ENCODE measurements at regions not wholly inside any gene's neighbourhood (a gene's known extent, or its start where the extent isn't known, plus 50 kb on each side); places are given as distances from the start of the nearest gene placed in this dataset.

DNA sequence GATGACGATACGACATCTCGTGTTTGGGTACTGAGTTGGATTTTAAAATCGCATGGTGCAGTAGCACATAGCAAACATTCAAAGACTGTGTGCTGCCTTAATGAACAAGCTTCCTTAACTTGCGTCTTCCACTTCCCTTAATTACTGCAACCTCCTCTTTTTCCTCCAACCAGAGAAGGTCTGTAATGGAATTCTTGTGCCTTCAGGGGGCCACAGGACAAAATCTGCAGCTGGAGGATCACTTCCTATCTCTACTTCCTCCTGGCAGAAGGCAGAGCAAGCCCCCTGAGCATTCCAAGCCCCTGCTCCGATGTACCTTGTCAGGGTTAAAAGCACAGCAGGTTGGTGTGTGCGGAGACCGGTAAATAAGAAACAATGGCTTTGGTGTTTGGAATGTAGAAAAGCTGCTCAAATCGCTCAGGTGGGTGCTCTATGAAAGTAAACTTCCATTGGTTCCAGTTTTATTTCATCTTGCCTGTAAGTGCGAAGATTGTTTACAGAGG is 151.3 kb upstream of the UQCRFS1 start:
- Histone ChIP-seq H2BK5ac (ENCODE audit: low read length) (no peak overlapping the region), H2BK120ac (ENCODE audit: low read depth, low read length) (no peak overlapping the region), H3K18ac (ENCODE audit: low read length) (no peak overlapping the region), H3K9me3 (replicated peaks in 1 of 2; ENCODE audit: control insufficient read depth in 2 of 2, insufficient read depth in 1 of 2, low read depth in 1 of 2, low read length in 2 of 2) (no peaks in the 10 kb centered on the region), H3K23ac (ENCODE audit: low read depth, low read length, poor library complexity) (no peak overlapping the region), H3K9ac (ENCODE audit: low read depth, low read length, poor library complexity) (no peak overlapping the region), H3K4ac (ENCODE audit: low read length) (no peak overlapping the region), H4K8ac (ENCODE audit: low read depth, low read length) (no peak overlapping the region), H2AK5ac (ENCODE audit: low read depth, low read length) (no peak overlapping the region), H2BK12ac (ENCODE audit: low read length) (no peak overlapping the region), H3K14ac (ENCODE audit: low read length) (no peak overlapping the region), H3K27ac (replicated peaks; ENCODE audit: low read length) (no peak overlapping the region), H2BK15ac (ENCODE audit: low read length) (no peak overlapping the region), H3K79me1 (ENCODE audit: low read depth, low read length) (no peaks in the 10 kb centered on the region), H3K36me3 (replicated peaks in 1 of 2; ENCODE audit: control insufficient read depth in 2 of 2, insufficient read depth in 2 of 2, low read length in 2 of 2) (no peaks in the 10 kb centered on the region), H2AFZ (ENCODE audit: low read length) (no peak overlapping the region), H4K91ac (ENCODE audit: low read depth, low read length, poor library complexity) (no peak overlapping the region), H3K4me1 (ENCODE audit: control insufficient read depth in 2 of 2, insufficient read depth in 1 of 2, low read depth in 1 of 2, low read length in 2 of 2) (peaks cover 0 to 4% of the 10 kb centered on the region in 2 donors), H3K4me2 (ENCODE audit: insufficient read depth, low read length, poor library complexity, severe bottlenecking) (no peak overlapping the region), H3K4me3 (ENCODE audit: low read length in 2 of 2) (no peak overlapping the region), H3K27me3 (ENCODE audit: control insufficient read depth in 3 of 3, insufficient read depth in 3 of 3, low read depth in 1 of 3, low read length in 3 of 3) (peaks cover 0 to 23% (median 0%) of the 10 kb centered on the region in 3 experiments)
- DNase-seq (ENCODE audit: low spot score), result no peak
- WGBS, 2 donors (ENCODE audit: extremely low coverage in 2 of 2, insufficient read length in 2 of 2, insufficient replicate concordance in 1 of 2), result no CpG with 5 or more reads among the region's 10 CpGs

DNA sequence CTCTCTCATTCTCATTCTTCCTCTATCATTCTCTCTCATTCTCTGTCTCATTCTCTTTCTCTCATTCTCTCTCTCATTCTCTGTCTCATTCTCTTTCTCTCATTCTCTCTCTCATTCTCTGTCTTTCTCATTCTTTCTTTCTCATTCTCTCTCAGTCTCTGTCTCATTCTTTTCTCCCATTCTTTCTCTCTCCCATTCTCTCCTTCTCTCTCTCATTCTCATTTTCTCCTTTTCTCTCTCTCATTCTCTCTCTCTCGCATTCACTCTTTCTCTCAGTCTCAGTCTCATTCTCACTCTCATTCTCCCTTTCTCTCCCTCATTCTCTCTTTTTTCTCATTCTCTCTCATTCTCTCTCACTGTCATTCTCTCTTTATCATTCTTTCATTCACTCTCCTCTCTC is 152.0 kb upstream of the UQCRFS1 start:
- Histone ChIP-seq H3K4ac (ENCODE audit: low read length) (no peak overlapping the region), H3K27ac (replicated peaks; ENCODE audit: low read length) (no peak overlapping the region), H3K14ac (ENCODE audit: low read length) (no peak overlapping the region)

DNA sequence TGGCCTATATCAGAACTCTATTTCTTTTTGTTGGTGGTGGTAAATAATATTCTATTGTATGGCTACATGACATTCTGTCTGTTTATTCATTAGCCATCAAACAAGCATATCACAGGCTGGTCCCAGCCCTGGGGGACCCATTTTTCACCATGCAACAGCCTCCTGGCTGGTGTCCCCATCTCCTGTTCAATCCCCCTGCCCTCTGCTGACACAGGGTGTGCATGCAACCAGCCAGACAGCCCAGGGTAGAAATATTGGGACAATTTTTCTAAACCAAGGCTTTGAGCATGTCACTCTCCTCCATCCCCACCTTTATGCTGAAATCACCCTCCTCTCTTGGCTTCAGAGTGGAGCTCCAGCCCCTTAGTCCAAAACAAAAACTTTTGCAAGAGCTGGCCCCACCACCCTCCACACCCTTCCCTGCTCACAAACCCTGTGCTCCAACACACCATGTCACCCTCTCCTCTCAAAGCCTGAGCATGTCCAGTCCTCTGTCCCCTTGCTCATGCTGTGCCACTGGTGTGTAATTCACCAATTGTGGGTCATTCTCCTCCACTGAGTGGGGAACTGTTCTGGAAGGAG is 153.0 kb upstream of the UQCRFS1 start:
- no peak overlapping the region for H4K91ac ChIP-seq (ENCODE audit: low read depth, low read length, poor library complexity)
- H3K4me1 ChIP-seq (ENCODE audit: control insufficient read depth in 2 of 2, insufficient read depth in 1 of 2, low read depth in 1 of 2, low read length in 2 of 2), result peaks cover 0 to 4% of the 10 kb centered on the region in 2 donors
- no peak overlapping the region for H2AK5ac ChIP-seq (ENCODE audit: low read depth, low read length)
- H3K18ac ChIP-seq (ENCODE audit: low read length), result no peak overlapping the region
- no peak overlapping the region for H3K23ac ChIP-seq (ENCODE audit: low read depth, low read length, poor library complexity)
- H3K27me3 ChIP-seq (ENCODE audit: control insufficient read depth in 3 of 3, insufficient read depth in 3 of 3, low read depth in 1 of 3, low read length in 3 of 3), result peaks cover 0 to 23% (median 0%) of the 10 kb centered on the region in 3 experiments
- DNase-seq (ENCODE audit: low spot score), result no peak
- H3K79me1 ChIP-seq (ENCODE audit: low read depth, low read length), result no peaks in the 10 kb centered on the region
- H3K4me2 ChIP-seq (ENCODE audit: insufficient read depth, low read length, poor library complexity, severe bottlenecking), result no peak overlapping the region
- no peak overlapping the region for H3K27ac ChIP-seq (replicated peaks; ENCODE audit: low read length)
- H2BK120ac ChIP-seq (ENCODE audit: low read depth, low read length), result no peak overlapping the region
- H3K14ac ChIP-seq (ENCODE audit: low read length), result no peak overlapping the region
- H3K4me3 ChIP-seq (ENCODE audit: low read length in 2 of 2), result no peak overlapping the region
- no peak overlapping the region for H2AFZ ChIP-seq (ENCODE audit: low read length)
- no peaks in the 10 kb centered on the region for H3K36me3 ChIP-seq (replicated peaks in 1 of 2; ENCODE audit: control insufficient read depth in 2 of 2, insufficient read depth in 2 of 2, low read length in 2 of 2)
- H3K4ac ChIP-seq (ENCODE audit: low read length), result no peak overlapping the region
- no peak overlapping the region for H3K9ac ChIP-seq (ENCODE audit: low read depth, low read length, poor library complexity)
- no peak overlapping the region for H4K8ac ChIP-seq (ENCODE audit: low read depth, low read length)
- H2BK12ac ChIP-seq (ENCODE audit: low read length), result no peak overlapping the region
- no peaks in the 10 kb centered on the region for H3K9me3 ChIP-seq (replicated peaks in 1 of 2; ENCODE audit: control insufficient read depth in 2 of 2, insufficient read depth in 1 of 2, low read depth in 1 of 2, low read length in 2 of 2)
- H2BK5ac ChIP-seq (ENCODE audit: low read length), result no peak overlapping the region
- no peak overlapping the region for H2BK15ac ChIP-seq (ENCODE audit: low read length)

More for the DNA sequence above, 152.0 kb upstream of the UQCRFS1 start:
- no peak overlapping the region for H2AK5ac ChIP-seq (ENCODE audit: low read depth, low read length)
- H3K36me3 ChIP-seq (replicated peaks in 1 of 2; ENCODE audit: control insufficient read depth in 2 of 2, insufficient read depth in 2 of 2, low read length in 2 of 2), result no peaks in the 10 kb centered on the region
- no peak overlapping the region for H2AFZ ChIP-seq (ENCODE audit: low read length)
- 100% methylated on average over 1 of the region's 1 CpG for WGBS, 2 donors (ENCODE audit: extremely low coverage in 2 of 2, insufficient read length in 2 of 2, insufficient replicate concordance in 1 of 2)
- H3K4me1 ChIP-seq (ENCODE audit: control insufficient read depth in 2 of 2, insufficient read depth in 1 of 2, low read depth in 1 of 2, low read length in 2 of 2), result peaks cover 0 to 4% of the 10 kb centered on the region in 2 donors
- H3K18ac ChIP-seq (ENCODE audit: low read length), result no peak overlapping the region
- DNase-seq (ENCODE audit: low spot score), result no peak
- no peak overlapping the region for H3K4me3 ChIP-seq (ENCODE audit: low read length in 2 of 2)
- peaks cover 0 to 23% (median 0%) of the 10 kb centered on the region in 3 experiments for H3K27me3 ChIP-seq (ENCODE audit: control insufficient read depth in 3 of 3, insufficient read depth in 3 of 3, low read depth in 1 of 3, low read length in 3 of 3)
- no peaks in the 10 kb centered on the region for H3K79me1 ChIP-seq (ENCODE audit: low read depth, low read length)
- no peak overlapping the region for H2BK5ac ChIP-seq (ENCODE audit: low read length)
- no peak overlapping the region for H4K8ac ChIP-seq (ENCODE audit: low read depth, low read length)
- H3K9me3 ChIP-seq (replicated peaks in 1 of 2; ENCODE audit: control insufficient read depth in 2 of 2, insufficient read depth in 1 of 2, low read depth in 1 of 2, low read length in 2 of 2), result no peaks in the 10 kb centered on the region
- no peak overlapping the region for H2BK15ac ChIP-seq (ENCODE audit: low read length)
- H3K4me2 ChIP-seq (ENCODE audit: insufficient read depth, low read length, poor library complexity, severe bottlenecking), result no peak overlapping the region
- H4K91ac ChIP-seq (ENCODE audit: low read depth, low read length, poor library complexity), result no peak overlapping the region
- no peak overlapping the region for H2BK12ac ChIP-seq (ENCODE audit: low read length)
- H3K9ac ChIP-seq (ENCODE audit: low read depth, low read length, poor library complexity), result no peak overlapping the region
- no peak overlapping the region for H3K23ac ChIP-seq (ENCODE audit: low read depth, low read length, poor library complexity)
- H2BK120ac ChIP-seq (ENCODE audit: low read depth, low read length), result no peak overlapping the region

DNA sequence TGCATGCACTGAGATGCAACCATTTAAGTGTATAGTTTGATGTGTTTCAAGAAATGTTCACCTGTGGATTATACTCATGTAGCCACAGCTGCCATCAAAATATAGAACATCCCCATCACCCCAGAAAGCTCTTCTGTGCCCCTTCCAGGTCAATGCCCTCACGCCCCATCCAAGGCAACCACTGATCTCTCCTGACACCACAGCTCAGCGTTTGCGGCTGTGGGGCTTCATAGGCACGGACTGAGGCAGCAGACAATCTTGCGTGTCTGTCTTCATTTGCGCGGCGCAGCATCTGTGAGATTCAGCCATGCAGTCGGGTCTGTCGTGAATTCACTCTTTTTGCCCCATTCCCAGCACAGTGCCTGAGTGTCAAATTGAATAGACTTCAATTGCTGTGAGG is 153.8 kb upstream of the UQCRFS1 start:
- no peak overlapping the region for H2BK12ac ChIP-seq (ENCODE audit: low read length)
- no peak overlapping the region for H3K4ac ChIP-seq (ENCODE audit: low read length)
- H3K79me1 ChIP-seq (ENCODE audit: low read depth, low read length), result no peaks in the 10 kb centered on the region
- H4K91ac ChIP-seq (ENCODE audit: low read depth, low read length, poor library complexity), result no peak overlapping the region
- peak overlapping the region; percentile 22 for H3K18ac ChIP-seq (ENCODE audit: low read length)
- no peak overlapping the region for H3K9ac ChIP-seq (ENCODE audit: low read depth, low read length, poor library complexity)
- no peak overlapping the region for H2AFZ ChIP-seq (ENCODE audit: low read length)
- no peaks in the 10 kb centered on the region for H3K36me3 ChIP-seq (replicated peaks in 1 of 2; ENCODE audit: control insufficient read depth in 2 of 2, insufficient read depth in 2 of 2, low read length in 2 of 2)
- WGBS, 2 donors (ENCODE audit: extremely low coverage in 2 of 2, insufficient read length in 2 of 2, insufficient replicate concordance in 1 of 2), result no CpG with 5 or more reads among the region's 10 CpGs
- H3K4me1 ChIP-seq (ENCODE audit: control insufficient read depth in 2 of 2, insufficient read depth in 1 of 2, low read depth in 1 of 2, low read length in 2 of 2), result peaks cover 0 to 6% of the 10 kb centered on the region in 2 donors
- H2BK120ac ChIP-seq (ENCODE audit: low read depth, low read length), result no peak overlapping the region
- H2BK15ac ChIP-seq (ENCODE audit: low read length), result no peak overlapping the region
- H3K23ac ChIP-seq (ENCODE audit: low read depth, low read length, poor library complexity), result peak overlapping the region; percentile 8
- no peak overlapping the region for H2BK5ac ChIP-seq (ENCODE audit: low read length)
- peaks cover 0 to 23% (median 0%) of the 10 kb centered on the region in 3 experiments for H3K27me3 ChIP-seq (ENCODE audit: control insufficient read depth in 3 of 3, insufficient read depth in 3 of 3, low read depth in 1 of 3, low read length in 3 of 3)
- no peak overlapping the region for H4K8ac ChIP-seq (ENCODE audit: low read depth, low read length)
- no peak overlapping the region for H3K27ac ChIP-seq (replicated peaks; ENCODE audit: low read length)
- H2AK5ac ChIP-seq (ENCODE audit: low read depth, low read length), result no peak overlapping the region
- no peak overlapping the region for H3K14ac ChIP-seq (ENCODE audit: low read length)
- H3K4me2 ChIP-seq (ENCODE audit: insufficient read depth, low read length, poor library complexity, severe bottlenecking), result no peak overlapping the region
- DNase-seq (ENCODE audit: low spot score), result no peak
- no peak overlapping the region for H3K4me3 ChIP-seq (ENCODE audit: low read length in 2 of 2)
- no peaks in the 10 kb centered on the region for H3K9me3 ChIP-seq (replicated peaks in 1 of 2; ENCODE audit: control insufficient read depth in 2 of 2, insufficient read depth in 1 of 2, low read depth in 1 of 2, low read length in 2 of 2)

Data from neuronal stem cell (in vitro differentiated cells).